Loucy (cell line): ENCODE measurements at regions not wholly inside any gene's neighbourhood (a gene's known extent, or its start where the extent isn't known, plus 50 kb on each side); places are given as distances from the start of the nearest gene placed in this dataset.

Experiments used
- H2AFZ ChIP-seq: fragments of 200-600 bp; sonication (generic); 2 replicates; pipeline ENCODE4 v1.6.0; 2016; ENCODE audit warnings: antibody characterized with exemption, mild to moderate bottlenecking, low read length, moderate library complexity
- H3F3A ChIP-seq: fragments of 200-600 bp; 2 replicates; pipeline ENCODE4 v1.6.0; 2016; ENCODE audit warnings: antibody characterized with exemption, low read depth, mild to moderate bottlenecking
- H3K27me3 ChIP-seq: fragments of 200-600 bp; sonication (generic); 2 replicates; pipeline ENCODE4 v1.6.1; 2014; ENCODE audit warnings: low read length, mild to moderate bottlenecking; ENCODE audit not compliant: insufficient read depth, poor library complexity, severe bottlenecking
- H3K36me3 ChIP-seq: fragments of 200-600 bp; sonication (generic); 2 replicates; pipeline ENCODE4 v1.6.1; 2016; ENCODE audit warnings: low read length; ENCODE audit not compliant: insufficient read depth
- H3K4me1 ChIP-seq: fragments of 200-600 bp; sonication (generic); 2 replicates; pipeline ENCODE4 v1.5.1; 2014; ENCODE audit warnings: low read length, mild to moderate bottlenecking; ENCODE audit not compliant: insufficient read depth, poor library complexity, severe bottlenecking
- H3K4me2 ChIP-seq: fragments of 200-600 bp; sonication (generic); 2 replicates; pipeline ENCODE4 v1.6.0; 2014; ENCODE audit warnings: antibody characterized with exemption, low read length, low read depth, mild to moderate bottlenecking; ENCODE audit not compliant: poor library complexity, severe bottlenecking
- H3K4me3 ChIP-seq: fragments of 200-600 bp; sonication (generic); 2 replicates; pipeline ENCODE4 v1.5.1; 2014; ENCODE audit warnings: low read length, mild to moderate bottlenecking, mixed read lengths; ENCODE audit not compliant: poor library complexity, severe bottlenecking
- H3K79me2 ChIP-seq: fragments of 200-600 bp; sonication (generic); 2 replicates; pipeline ENCODE4 v1.6.1; 2014; ENCODE audit warnings: low read length; ENCODE audit not compliant: insufficient read depth
- H3K9ac ChIP-seq: fragments of 200-600 bp; sonication (generic); 2 replicates; pipeline ENCODE4 v1.6.0; 2014; ENCODE audit warnings: mild to moderate bottlenecking, low read depth, low read length, moderate library complexity; ENCODE audit not compliant: poor library complexity, severe bottlenecking
- H3K9me2 ChIP-seq: fragments of 200-600 bp; sonication (generic); replicated peaks from 2 replicates; pipeline ENCODE4 v1.6.1; 2016; ENCODE audit warnings: low read depth, low read length, mixed read lengths
- H3K9me3 ChIP-seq: fragments of 200-600 bp; sonication (generic); 2 replicates; pipeline ENCODE4 v1.6.1; 2014; ENCODE audit warnings: mild to moderate bottlenecking, antibody characterized with exemption, low read length, low read depth; ENCODE audit not compliant: insufficient read depth
- H4K20me1 ChIP-seq: fragments of 200-600 bp; sonication (generic); 2 replicates; pipeline ENCODE4 v1.6.0; 2014; ENCODE audit warnings: antibody characterized with exemption, low read length, mild to moderate bottlenecking; ENCODE audit not compliant: insufficient read depth, poor library complexity, severe bottlenecking
- EZH2phosphoT487 ChIP-seq: fragments of 200-600 bp; IDR thresholded peaks from 2 replicates; pipeline ENCODE4 v1.6.1; 2018; ENCODE audit warnings: antibody characterized with exemption, mild to moderate bottlenecking, moderate library complexity, borderline replicate concordance
- TF ChIP-seq, protein P1 (sequence below): fragments of 200-600 bp; sonication (generic); conservative IDR thresholded peaks from 2 replicates; pipeline ENCODE4 v1.5.1; 2014; ENCODE audit warnings: mild to moderate bottlenecking, antibody characterized with exemption, low read length

DNA sequence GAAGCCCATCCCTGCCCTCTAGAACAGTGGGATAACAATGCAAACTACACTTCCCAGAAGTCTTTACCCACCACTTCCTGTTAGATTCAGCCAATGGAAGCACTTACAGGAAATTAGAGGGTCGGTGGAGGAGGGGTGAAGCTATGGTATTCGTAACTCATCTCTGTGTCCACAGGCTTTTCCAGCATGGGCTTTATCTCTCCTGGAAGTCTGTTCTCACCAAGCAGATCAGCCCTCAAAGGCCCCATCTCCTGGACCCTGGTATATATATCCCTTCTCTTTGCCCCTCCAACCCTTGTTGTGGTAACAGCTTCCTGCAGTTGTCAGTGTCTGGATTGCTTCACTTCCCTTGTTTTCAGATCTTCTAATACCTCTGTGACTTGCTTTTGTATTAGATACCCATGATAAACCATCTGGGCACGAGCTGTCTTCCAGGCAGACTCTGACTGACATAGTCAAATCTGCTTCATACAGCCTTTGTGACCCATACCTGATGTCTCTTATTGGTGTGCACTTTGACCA is 475.0 kb upstream of the POU3F3 start:
- Histone ChIP-seq H3K9me2 (no peaks in the 10 kb centered on the region), H3K27me3 (no peaks in the 10 kb centered on the region), H3F3A (no peaks in the 10 kb centered on the region), H3K9ac (peak overlapping the region; percentile 57), H4K20me1 (no peaks in the 10 kb centered on the region), H3K79me2 (no peaks in the 10 kb centered on the region), H2AFZ (peak overlapping the region; percentile 91), H3K4me1 (peaks cover 5% of the 10 kb centered on the region), H3K9me3 (no peaks in the 10 kb centered on the region), H3K36me3 (no peaks in the 10 kb centered on the region), H3K4me3 (peak overlapping the region; percentile 73), H3K4me2 (peak overlapping the region; percentile 74)
- TF ChIP-seq, protein P1, sequence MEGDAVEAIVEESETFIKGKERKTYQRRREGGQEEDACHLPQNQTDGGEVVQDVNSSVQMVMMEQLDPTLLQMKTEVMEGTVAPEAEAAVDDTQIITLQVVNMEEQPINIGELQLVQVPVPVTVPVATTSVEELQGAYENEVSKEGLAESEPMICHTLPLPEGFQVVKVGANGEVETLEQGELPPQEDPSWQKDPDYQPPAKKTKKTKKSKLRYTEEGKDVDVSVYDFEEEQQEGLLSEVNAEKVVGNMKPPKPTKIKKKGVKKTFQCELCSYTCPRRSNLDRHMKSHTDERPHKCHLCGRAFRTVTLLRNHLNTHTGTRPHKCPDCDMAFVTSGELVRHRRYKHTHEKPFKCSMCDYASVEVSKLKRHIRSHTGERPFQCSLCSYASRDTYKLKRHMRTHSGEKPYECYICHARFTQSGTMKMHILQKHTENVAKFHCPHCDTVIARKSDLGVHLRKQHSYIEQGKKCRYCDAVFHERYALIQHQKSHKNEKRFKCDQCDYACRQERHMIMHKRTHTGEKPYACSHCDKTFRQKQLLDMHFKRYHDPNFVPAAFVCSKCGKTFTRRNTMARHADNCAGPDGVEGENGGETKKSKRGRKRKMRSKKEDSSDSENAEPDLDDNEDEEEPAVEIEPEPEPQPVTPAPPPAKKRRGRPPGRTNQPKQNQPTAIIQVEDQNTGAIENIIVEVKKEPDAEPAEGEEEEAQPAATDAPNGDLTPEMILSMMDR, result no peak
- no peak for TF ChIP-seq EZH2phosphoT487

DNA sequence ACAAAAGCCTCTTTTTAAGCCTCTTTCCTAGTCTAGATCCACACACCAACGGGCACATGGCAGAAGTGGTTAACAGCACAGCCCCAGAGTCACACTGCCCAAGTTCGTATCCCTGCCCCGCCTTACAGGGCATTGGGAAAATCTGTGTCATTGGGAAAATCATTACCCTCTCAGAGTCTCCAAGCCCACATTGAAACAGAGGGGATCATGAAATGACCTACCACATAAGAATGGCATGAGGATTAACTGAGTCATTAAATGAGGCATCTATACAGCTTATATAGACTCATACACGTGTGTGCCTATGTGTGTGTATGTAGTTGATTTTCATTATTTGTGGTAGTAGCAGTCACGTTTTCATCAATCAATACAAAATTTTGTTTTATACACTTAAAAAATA is 469.0 kb upstream of the POU3F3 start:
- Histone ChIP-seq H3F3A (no peaks in the 10 kb centered on the region), H3K4me1 (no peaks in the 10 kb centered on the region), H3K4me3 (no peak overlapping the region), H3K79me2 (no peaks in the 10 kb centered on the region), H3K9ac (no peak overlapping the region), H2AFZ (no peak overlapping the region), H3K4me2 (no peak overlapping the region), H3K9me2 (no peaks in the 10 kb centered on the region), H3K9me3 (no peaks in the 10 kb centered on the region), H3K27me3 (peaks cover 8% of the 10 kb centered on the region), H4K20me1 (no peaks in the 10 kb centered on the region), H3K36me3 (no peaks in the 10 kb centered on the region)
- TF ChIP-seq EZH2phosphoT487, result no peak
- TF ChIP-seq, protein P1, result no peak

DNA sequence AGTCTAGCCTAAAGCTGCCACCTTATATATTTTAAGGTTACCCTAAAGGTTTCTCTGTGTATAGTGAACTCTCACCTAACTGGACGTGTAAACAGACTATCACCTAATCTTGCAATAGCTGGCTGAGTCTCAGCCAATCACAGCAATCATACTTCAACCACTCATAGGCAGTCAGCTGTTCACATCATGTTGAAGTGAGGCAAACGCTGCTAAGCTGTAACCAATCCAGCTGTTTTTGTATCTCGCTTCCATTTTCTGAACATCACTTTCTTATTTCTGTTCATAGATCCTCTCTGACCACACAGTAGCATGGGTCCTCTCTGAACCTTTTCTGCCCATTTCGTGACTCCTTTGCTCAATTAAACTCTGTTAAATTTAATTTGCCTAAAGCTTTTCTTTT is 468.2 kb upstream of the POU3F3 start:
- no peak overlapping the region for H2AFZ ChIP-seq
- no peaks in the 10 kb centered on the region for H3K36me3 ChIP-seq
- H3K9ac ChIP-seq, result no peak overlapping the region
- H3K4me2 ChIP-seq, result no peak overlapping the region
- H4K20me1 ChIP-seq, result no peaks in the 10 kb centered on the region
- H3K4me1 ChIP-seq, result no peaks in the 10 kb centered on the region
- H3K9me3 ChIP-seq, result no peaks in the 10 kb centered on the region
- TF ChIP-seq, protein P1, result no peak
- no peak for TF ChIP-seq EZH2phosphoT487
- H3K9me2 ChIP-seq, result no peaks in the 10 kb centered on the region
- no peak overlapping the region for H3K4me3 ChIP-seq
- H3K27me3 ChIP-seq, result peaks cover 8% of the 10 kb centered on the region
- no peaks in the 10 kb centered on the region for H3K79me2 ChIP-seq
- H3F3A ChIP-seq, result no peaks in the 10 kb centered on the region
